ENCODE measurements at regions not wholly inside any gene's neighbourhood (a gene's known extent, or its start where the extent isn't known, plus 50 kb on each side); places are given as distances from the start of the nearest gene placed in this dataset.

GRCh38 chr11:71102251-71102995 is 150.0 kb downstream of the SHANK2 start:
- no peaks in the 10 kb centered on the region for H4K20me1 ChIP-seq (ENCODE audit: insufficient read depth, low read length, poor library complexity, severe bottlenecking)
- TF ChIP-seq CTCF (conservative IDR thresholded peaks at IDR 0.05; ENCODE audit: low read length) (no peak), EZH2phosphoT487 (IDR thresholded peaks at IDR 0.05; ENCODE audit: borderline replicate concordance) (no peak)
- no peak overlapping the region for H3K9ac ChIP-seq (ENCODE audit: low read depth, low read length, poor library complexity, severe bottlenecking)
- no peak overlapping the region for H3K4me3 ChIP-seq (ENCODE audit: low read length, poor library complexity, severe bottlenecking)
- peaks cover 5% of the 10 kb centered on the region; the same call in 1 of the 2 replicates for H3K9me3 ChIP-seq (ENCODE audit: insufficient read depth, low read depth, low read length)
- H3K4me1 ChIP-seq (ENCODE audit: insufficient read depth, low read length, poor library complexity, severe bottlenecking), result no peaks in the 10 kb centered on the region
- no peaks in the 10 kb centered on the region for H3K9me2 ChIP-seq (replicated peaks; ENCODE audit: low read depth, low read length)
- no peaks in the 10 kb centered on the region for H3K79me2 ChIP-seq (ENCODE audit: insufficient read depth, low read length)
- H3K4me2 ChIP-seq (ENCODE audit: low read depth, low read length, poor library complexity, severe bottlenecking), result no peak overlapping the region
- H3K36me3 ChIP-seq (ENCODE audit: insufficient read depth, low read length), result no peaks in the 10 kb centered on the region
- H3F3A ChIP-seq (ENCODE audit: low read depth), result no peaks in the 10 kb centered on the region
- no peaks in the 10 kb centered on the region for H3K27me3 ChIP-seq (ENCODE audit: insufficient read depth, low read length, poor library complexity, severe bottlenecking)
- no peak overlapping the region for H2AFZ ChIP-seq (ENCODE audit: low read length)

GRCh38 chr11:71101606-71102005 is 150.8 kb downstream of the SHANK2 start:
- H3K79me2 ChIP-seq (ENCODE audit: insufficient read depth, low read length), result no peaks in the 10 kb centered on the region
- no peak overlapping the region for H3K4me3 ChIP-seq (ENCODE audit: low read length, poor library complexity, severe bottlenecking)
- H4K20me1 ChIP-seq (ENCODE audit: insufficient read depth, low read length, poor library complexity, severe bottlenecking), result no peaks in the 10 kb centered on the region
- H2AFZ ChIP-seq (ENCODE audit: low read length), result no peak overlapping the region
- H3K27me3 ChIP-seq (ENCODE audit: insufficient read depth, low read length, poor library complexity, severe bottlenecking), result no peaks in the 10 kb centered on the region
- peaks cover 5% of the 10 kb centered on the region; the same call in 1 of the 2 replicates for H3K9me3 ChIP-seq (ENCODE audit: insufficient read depth, low read depth, low read length)
- no peak overlapping the region for H3K4me2 ChIP-seq (ENCODE audit: low read depth, low read length, poor library complexity, severe bottlenecking)
- no peaks in the 10 kb centered on the region for H3F3A ChIP-seq (ENCODE audit: low read depth)
- no peak for TF ChIP-seq CTCF (conservative IDR thresholded peaks at IDR 0.05; ENCODE audit: low read length)
- TF ChIP-seq EZH2phosphoT487 (IDR thresholded peaks at IDR 0.05; ENCODE audit: borderline replicate concordance), result no peak
- no peaks in the 10 kb centered on the region for H3K36me3 ChIP-seq (ENCODE audit: insufficient read depth, low read length)
- H3K4me1 ChIP-seq (ENCODE audit: insufficient read depth, low read length, poor library complexity, severe bottlenecking), result no peaks in the 10 kb centered on the region
- no peak overlapping the region for H3K9ac ChIP-seq (ENCODE audit: low read depth, low read length, poor library complexity, severe bottlenecking)
- H3K9me2 ChIP-seq (replicated peaks; ENCODE audit: low read depth, low read length), result no peaks in the 10 kb centered on the region

GRCh38 chr11:71101046-71101445 is 151.3 kb downstream of the SHANK2 start:
- H3K9me3 ChIP-seq (ENCODE audit: insufficient read depth, low read depth, low read length), result peaks cover 5% of the 10 kb centered on the region; the same call in 1 of the 2 replicates
- H3K27me3 ChIP-seq (ENCODE audit: insufficient read depth, low read length, poor library complexity, severe bottlenecking), result no peaks in the 10 kb centered on the region
- H4K20me1 ChIP-seq (ENCODE audit: insufficient read depth, low read length, poor library complexity, severe bottlenecking), result no peaks in the 10 kb centered on the region
- H3F3A ChIP-seq (ENCODE audit: low read depth), result no peaks in the 10 kb centered on the region
- no peaks in the 10 kb centered on the region for H3K9me2 ChIP-seq (replicated peaks; ENCODE audit: low read depth, low read length)
- no peak overlapping the region for H3K9ac ChIP-seq (ENCODE audit: low read depth, low read length, poor library complexity, severe bottlenecking)
- H3K4me3 ChIP-seq (ENCODE audit: low read length, poor library complexity, severe bottlenecking), result no peak overlapping the region
- H3K36me3 ChIP-seq (ENCODE audit: insufficient read depth, low read length), result no peaks in the 10 kb centered on the region
- H3K4me2 ChIP-seq (ENCODE audit: low read depth, low read length, poor library complexity, severe bottlenecking), result no peak overlapping the region
- no peaks in the 10 kb centered on the region for H3K4me1 ChIP-seq (ENCODE audit: insufficient read depth, low read length, poor library complexity, severe bottlenecking)
- no peak overlapping the region for H2AFZ ChIP-seq (ENCODE audit: low read length)
- H3K79me2 ChIP-seq (ENCODE audit: insufficient read depth, low read length), result no peaks in the 10 kb centered on the region
- TF ChIP-seq EZH2phosphoT487 (IDR thresholded peaks at IDR 0.05; ENCODE audit: borderline replicate concordance), result no peak
- TF ChIP-seq CTCF (conservative IDR thresholded peaks at IDR 0.05; ENCODE audit: low read length), result no peak
